Transverse colon (tissue), 4 donors: ENCODE measurements at regions not wholly inside any gene's neighbourhood (a gene's known extent, or its start where the extent isn't known, plus 50 kb on each side); places are given as distances from the start of the nearest gene placed in this dataset.
A peak's percentile ranks its signal among the peaks of the same experiment; 100 is the strongest.

ENCODE experiments used
- DNase-seq: peaks from one replicate; pipeline ENCODE4 v3.0.0-alpha.2; 2019
- H3K27ac ChIP-seq, 4 donors: fragments of 200-600 bp; sonication (generic); 2 replicates each; pipeline ENCODE4 v1.5.1; 2016 to 2018; ENCODE audit warnings: inconsistent platforms in 4 of 4
- H3K27me3 ChIP-seq: fragments of 200-600 bp; sonication (generic); 2 replicates; pipeline ENCODE4 v1.5.1; 2017; ENCODE audit warnings: inconsistent platforms
- H3K36me3 ChIP-seq, 4 donors: fragments of 200-600 bp; sonication (generic); 2 replicates each; pipeline ENCODE4 v1.5.1; 2017 to 2019; ENCODE audit warnings: inconsistent platforms in 4 of 4
- H3K4me1 ChIP-seq, 4 donors: fragments of 200-600 bp; sonication (generic); 2 replicates each; pipeline ENCODE4 v1.5.1; 2017 to 2020; ENCODE audit warnings: inconsistent platforms in 4 of 4
- H3K4me3 ChIP-seq, 4 donors: fragments of 200-600 bp; sonication (generic); 1 replicate in 1 of 4; 2 replicates in 3 of 4; pipeline versions ENCODE4 v1.5.1 to v1.6.1; 2017 to 2019; ENCODE audit warnings: inconsistent platforms in 4 of 4
- H3K9me3 ChIP-seq, 2 donors: fragments of 200-600 bp; sonication (generic); 2 replicates each; pipeline ENCODE4 v1.5.1; 2017 to 2019; ENCODE audit warnings: inconsistent platforms in 2 of 2
- CTCF ChIP-seq, 5 experiments: fragments of 200-600 bp in 3 of 5; fragments of 450-650 bp in 2 of 5; sonication (generic) in 3 of 5; IDR thresholded peaks; 1 replicate in 2 of 5; 2 replicates in 3 of 5; pipeline ENCODE4 v1.5.1; 2016 to 2017; ENCODE audit warnings: antibody characterized with exemption in 5 of 5, inconsistent platforms in 3 of 5, mild to moderate bottlenecking in 2 of 5, moderate library complexity in 1 of 5
- EP300 ChIP-seq: sonication (generic); formaldehyde crosslinking; IDR thresholded peaks from one replicate; pipeline ENCODE4 v1.6.1; 2017; ENCODE audit warnings: antibody characterized with exemption, low read depth
- POLR2A ChIP-seq: fragments of 450-650 bp; IDR thresholded peaks from one replicate; pipeline ENCODE4 v1.6.1; 2016; ENCODE audit warnings: antibody characterized with exemption, mild to moderate bottlenecking, moderate library complexity
- POLR2AphosphoS5 ChIP-seq, 3 donors: sonication (generic); formaldehyde crosslinking; IDR thresholded peaks; one replicate each; pipeline ENCODE4 v1.6.1; 2016; ENCODE audit warnings: antibody characterized with exemption in 3 of 3
- WGBS, 2 donors: methylation state at CpG; one replicate each; pipeline ENCODE4 v1.1.5; 2018; ENCODE audit warnings: low coverage in 1 of 2; 5-methylcytosine and 5-hydroxymethylcytosine counted together
- in situ Hi-C, 4 donors: fragments of 200-750 bp; cut with MboI; loops; one replicate each; pipeline versions ENCODE4 v1.15.0 to v1.15.1; 2017; ENCODE audit warnings: low sequenced_read_pairs in 3 of 4, low pct_ligation_motif_present in 1 of 4, low pct_unique_long_range_greater_than_20kb in 1 of 4
- intact Hi-C: fragments of 100-400 bp; cut with DNase I; formaldehyde crosslinking; loops from one replicate; pipeline ENCODE4 v1.15.1; 2023; ENCODE audit warnings: low total_unique reads

- Histone ChIP-seq H3K27me3 (no peaks in the 10 kb centered on the region), H3K9me3 (peaks cover under 1 to 4% of the 10 kb centered on the region in 2 donors), H3K4me1 (peaks cover 0 to 16% (median 9%) of the 10 kb centered on the region in 4 donors), H3K4me3 (no peak overlapping the region), H3K27ac (no peak overlapping the region), H3K36me3 (no peaks in the 10 kb centered on the region)
- DNase-seq: no peak
- TF ChIP-seq POLR2A (no peak), CTCF (IDR thresholded peaks at IDR 0.05) (no peak), EP300 (no peak), POLR2AphosphoS5 (IDR thresholded peaks at IDR 0.05) (no peak)
- 89 to 100% methylated on average over 1 to 12 of the region's 12 CpGs for WGBS, 2 donors
- in situ Hi-C loops (no loop called here), intact Hi-C loops (no loop called here)
Measured at GRCh38 chr11:70620510-70621184, 222.3 kb downstream of the CTTN start.

DNA sequence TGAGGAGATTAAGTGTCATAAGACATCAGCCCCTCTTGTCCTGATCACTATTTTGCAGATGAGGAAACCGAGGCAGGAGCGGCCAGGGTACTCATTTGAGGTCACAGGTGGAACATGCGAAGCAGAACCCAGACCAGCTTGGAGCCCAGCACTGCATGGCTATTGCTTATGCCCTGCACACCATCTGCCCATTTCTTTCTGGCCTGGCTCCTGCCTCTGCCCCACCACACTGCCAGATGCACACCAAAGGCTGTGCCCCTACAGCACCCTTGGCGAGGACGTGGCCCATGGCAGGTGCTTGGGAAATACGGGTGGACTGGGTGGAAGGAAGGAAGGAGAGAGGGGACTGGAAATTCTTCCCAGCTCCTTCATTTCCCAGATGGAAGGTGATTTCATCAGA is 222.9 kb downstream of the CTTN start:
- Histone ChIP-seq H3K4me3 (no peak overlapping the region), H3K4me1 (peaks cover 0 to 16% (median 9%) of the 10 kb centered on the region in 4 donors), H3K27ac (no peak overlapping the region), H3K9me3 (no peaks in the 10 kb centered on the region), H3K27me3 (no peaks in the 10 kb centered on the region), H3K36me3 (no peaks in the 10 kb centered on the region)
- intact Hi-C loops (no loop called here), in situ Hi-C loops (no loop called here)
- no peak for DNase-seq
- WGBS, 2 donors: 92% methylated on average over 6 of the region's 6 CpGs; no CpG with 5 or more reads in 1 of the 2 donors
- TF ChIP-seq POLR2A (no peak), EP300 (no peak), CTCF (IDR thresholded peaks at IDR 0.05) (no peak), POLR2AphosphoS5 (IDR thresholded peaks at IDR 0.05) (no peak)

- Histone ChIP-seq H3K27me3 (no peaks in the 10 kb centered on the region), H3K36me3 (no peaks in the 10 kb centered on the region), H3K4me1 (peaks cover 0 to 23% (median 11%) of the 10 kb centered on the region in 4 donors), H3K4me3 (no peak overlapping the region), H3K27ac (no peak overlapping the region), H3K9me3 (no peaks in the 10 kb centered on the region)
- 94% methylated on average over 9 of the region's 9 CpGs; no CpG with 5 or more reads in 1 of the 2 donors for WGBS, 2 donors
- intact Hi-C loops: no loop called here
- no peak for DNase-seq
- in situ Hi-C loops: no loop called here
- no peak for TF ChIP-seq CTCF (IDR thresholded peaks at IDR 0.05)
- no peak for TF ChIP-seq POLR2A
- no peak for TF ChIP-seq POLR2AphosphoS5 (IDR thresholded peaks at IDR 0.05)
- no peak for TF ChIP-seq EP300
Measured at GRCh38 chr11:70622091-70622490, 223.8 kb downstream of the CTTN start.

- intact Hi-C loops (no loop called here), in situ Hi-C loops (no loop called here)
- no peaks in the 10 kb centered on the region for H3K36me3 ChIP-seq
- H3K27me3 ChIP-seq: no peaks in the 10 kb centered on the region
- DNase-seq: peak; percentile 15
- TF ChIP-seq POLR2A (no peak), CTCF (IDR thresholded peaks at IDR 0.05) (no peak), EP300 (no peak), POLR2AphosphoS5 (IDR thresholded peaks at IDR 0.05) (no peak)
- no peaks in the 10 kb centered on the region for H3K9me3 ChIP-seq
- H3K4me1 ChIP-seq: peaks cover 8 to 37% (median 26%) of the 10 kb centered on the region in 4 donors
- no peak overlapping the region for H3K27ac ChIP-seq
- no peak overlapping the region for H3K4me3 ChIP-seq
- 62% methylated on average over 7 of the region's 9 CpGs; no CpG with 5 or more reads in 1 of the 2 donors for WGBS, 2 donors
Measured at GRCh38 chr11:70623906-70624597, 225.7 kb downstream of the CTTN start.
